Thyroid gland (tissue), 4 donors: ENCODE measurements at regions not wholly inside any gene's neighbourhood (a gene's known extent, or its start where the extent isn't known, plus 50 kb on each side); places are given as distances from the start of the nearest gene placed in this dataset.

Experiments
- DNase-seq, 2 donors: peaks; one replicate each; pipeline ENCODE4 v3.0.0-alpha.2; 2019
- H3K27ac ChIP-seq, 3 donors: fragments of 200-600 bp; sonication (generic); 1 replicate in 2 of 3; 2 replicates in 1 of 3; pipeline ENCODE4 v1.5.1; 2016 to 2019; ENCODE audit warnings: mild to moderate bottlenecking in 1 of 3, moderate library complexity in 1 of 3
- H3K27me3 ChIP-seq: fragments of 200-600 bp; sonication (generic); one replicate; pipeline ENCODE4 v1.5.1; 2019
- H3K36me3 ChIP-seq, 2 donors: fragments of 200-600 bp; sonication (generic); one replicate each; pipeline ENCODE4 v1.5.1; 2016 to 2019
- H3K4me1 ChIP-seq, 2 donors: fragments of 200-600 bp; sonication (generic); one replicate each; pipeline ENCODE4 v1.5.1; 2017 to 2019
- H3K4me3 ChIP-seq, 3 donors: fragments of 200-600 bp; sonication (generic); replicated peaks in 1 of 3; 1 replicate in 2 of 3; 2 replicates in 1 of 3; pipeline ENCODE4 v1.5.1; 2016; ENCODE audit warnings: mild to moderate bottlenecking in 1 of 3
- H3K9me3 ChIP-seq: fragments of 200-600 bp; sonication (generic); one replicate; pipeline ENCODE4 v1.5.1; 2017
- POLR2A ChIP-seq, 2 donors: fragments of 450-650 bp; IDR thresholded peaks; one replicate each; pipeline ENCODE4 v1.6.1; 2017; ENCODE audit warnings: antibody characterized with exemption in 2 of 2, mild to moderate bottlenecking in 2 of 2, moderate library complexity in 1 of 2
- WGBS, 2 donors: methylation state at CpG; one replicate each; pipeline ENCODE4 v1.1.5; 2017; 5-methylcytosine and 5-hydroxymethylcytosine counted together
- intact Hi-C: fragments of 100-400 bp; cut with DNase I; formaldehyde crosslinking; loops from one replicate; pipeline ENCODE4 v1.15.1; 2023
- TF ChIP-seq, protein P1 (sequence below), 6 experiments: fragments of 200-600 bp in 3 of 6; fragments of 450-650 bp in 3 of 6; sonication (generic) in 3 of 6; IDR thresholded peaks; one replicate each; pipeline ENCODE4 v1.5.1; 2016 to 2019; ENCODE audit warnings: antibody characterized with exemption in 6 of 6, mild to moderate bottlenecking in 2 of 6, inconsistent platforms in 1 of 6, moderate library complexity in 1 of 6

DNA sequence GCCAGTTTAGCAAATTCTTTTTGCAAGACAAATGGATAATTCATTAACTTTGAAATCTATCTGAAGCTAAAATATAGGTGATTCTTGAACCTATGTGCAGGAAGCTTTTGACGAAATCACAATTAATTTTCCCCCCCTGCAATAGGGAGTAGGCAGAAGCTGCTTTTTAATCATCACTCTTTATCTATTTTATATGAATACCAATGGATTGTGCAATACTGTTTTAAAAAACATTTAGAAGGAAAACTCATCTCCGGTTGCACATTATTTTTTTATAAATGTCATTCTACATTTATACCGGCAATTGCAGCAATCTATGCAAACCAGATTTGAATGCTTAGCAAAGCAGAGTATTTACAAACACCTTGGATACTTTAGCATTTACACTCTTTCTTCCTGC, 121.1 kb upstream of the TMCO5A start:
- peaks cover 4 to 6% of the 10 kb centered on the region in 2 donors for H3K4me1 ChIP-seq
- intact Hi-C loops = no loop called here
- no peaks in the 10 kb centered on the region for H3K36me3 ChIP-seq
- 94% methylated on average over 3 of the region's 3 CpGs for WGBS, 2 donors
- DNase-seq = no peak
- no peak overlapping the region for H3K27ac ChIP-seq
- H3K9me3 ChIP-seq = no peaks in the 10 kb centered on the region
- H3K27me3 ChIP-seq = no peaks in the 10 kb centered on the region
- TF ChIP-seq POLR2A (IDR thresholded peaks at IDR 0.05) = no peak
- TF ChIP-seq, protein P1, sequence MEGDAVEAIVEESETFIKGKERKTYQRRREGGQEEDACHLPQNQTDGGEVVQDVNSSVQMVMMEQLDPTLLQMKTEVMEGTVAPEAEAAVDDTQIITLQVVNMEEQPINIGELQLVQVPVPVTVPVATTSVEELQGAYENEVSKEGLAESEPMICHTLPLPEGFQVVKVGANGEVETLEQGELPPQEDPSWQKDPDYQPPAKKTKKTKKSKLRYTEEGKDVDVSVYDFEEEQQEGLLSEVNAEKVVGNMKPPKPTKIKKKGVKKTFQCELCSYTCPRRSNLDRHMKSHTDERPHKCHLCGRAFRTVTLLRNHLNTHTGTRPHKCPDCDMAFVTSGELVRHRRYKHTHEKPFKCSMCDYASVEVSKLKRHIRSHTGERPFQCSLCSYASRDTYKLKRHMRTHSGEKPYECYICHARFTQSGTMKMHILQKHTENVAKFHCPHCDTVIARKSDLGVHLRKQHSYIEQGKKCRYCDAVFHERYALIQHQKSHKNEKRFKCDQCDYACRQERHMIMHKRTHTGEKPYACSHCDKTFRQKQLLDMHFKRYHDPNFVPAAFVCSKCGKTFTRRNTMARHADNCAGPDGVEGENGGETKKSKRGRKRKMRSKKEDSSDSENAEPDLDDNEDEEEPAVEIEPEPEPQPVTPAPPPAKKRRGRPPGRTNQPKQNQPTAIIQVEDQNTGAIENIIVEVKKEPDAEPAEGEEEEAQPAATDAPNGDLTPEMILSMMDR (IDR thresholded peaks at IDR 0.05) = no peak
- no peak overlapping the region for H3K4me3 ChIP-seq

DNA sequence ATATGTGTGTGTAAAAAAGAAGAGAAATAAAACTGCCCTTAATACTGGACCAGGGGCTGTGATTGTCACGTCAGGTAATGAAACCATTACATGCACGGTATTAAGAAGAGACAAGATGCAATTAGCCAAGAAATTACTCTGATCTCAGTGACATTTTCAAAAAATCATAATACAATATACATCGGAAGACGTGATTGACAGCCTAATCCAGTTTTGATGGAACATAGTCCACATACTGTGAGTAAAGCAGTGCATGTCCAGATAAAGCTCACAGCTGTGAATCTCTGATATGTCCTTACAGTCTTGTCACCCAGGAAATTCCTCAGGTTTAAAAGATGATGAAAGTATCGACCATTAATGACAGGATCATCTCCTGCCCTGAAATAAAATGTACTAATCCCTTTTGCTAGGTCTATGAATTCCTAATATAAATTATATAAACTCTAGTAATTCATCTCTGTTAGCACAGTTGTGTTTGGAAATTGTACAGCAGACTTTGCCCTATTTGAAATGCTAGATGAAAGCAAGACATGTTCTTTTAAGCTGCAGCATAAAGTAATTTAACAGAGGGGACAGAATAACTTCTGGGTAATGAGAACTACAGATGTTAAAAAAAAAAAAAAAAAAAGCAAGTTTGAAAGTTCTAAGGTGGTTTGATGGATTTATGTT, 119.5 kb upstream of the TMCO5A start:
- no peaks in the 10 kb centered on the region for H3K9me3 ChIP-seq
- WGBS, 2 donors = 91 to 94% methylated on average over 5 of the region's 5 CpGs
- H3K4me3 ChIP-seq = no peak overlapping the region
- intact Hi-C loops = no loop called here
- TF ChIP-seq, protein P1 (IDR thresholded peaks at IDR 0.05) = no peak
- no peak for TF ChIP-seq POLR2A (IDR thresholded peaks at IDR 0.05)
- peaks cover 14 to 16% of the 10 kb centered on the region in 2 donors for H3K4me1 ChIP-seq
- H3K36me3 ChIP-seq = no peaks in the 10 kb centered on the region
- H3K27me3 ChIP-seq = no peaks in the 10 kb centered on the region
- DNase-seq = no peak
- H3K27ac ChIP-seq = no peak overlapping the region

DNA sequence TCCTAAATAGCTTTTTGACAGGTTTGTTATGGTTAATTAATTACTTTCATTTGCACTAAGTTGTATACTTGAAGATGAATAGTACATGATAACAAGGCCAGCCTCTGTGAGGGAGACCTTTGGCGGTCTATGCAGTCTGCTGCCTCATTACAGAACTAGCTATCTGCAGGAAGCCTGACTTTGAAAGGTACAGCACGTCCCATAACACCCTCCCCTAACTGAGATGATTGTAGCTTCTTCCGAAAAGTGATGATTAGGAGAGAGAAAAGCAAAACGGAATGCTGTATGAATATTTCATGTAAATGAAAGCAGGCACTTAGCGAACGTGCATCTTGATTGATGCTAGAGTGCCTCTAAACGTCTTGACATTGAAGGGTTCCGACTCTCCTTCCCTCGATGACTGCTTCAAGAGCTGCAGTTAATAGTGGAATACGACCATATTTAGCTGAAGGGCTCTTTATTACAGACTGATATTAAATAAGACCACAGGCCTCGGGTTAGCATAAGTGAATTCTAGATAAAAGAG, 116.2 kb upstream of the TMCO5A start:
- intact Hi-C loops = no loop called here
- no peaks in the 10 kb centered on the region for H3K9me3 ChIP-seq
- no peak overlapping the region for H3K4me3 ChIP-seq
- no peak for TF ChIP-seq POLR2A (IDR thresholded peaks at IDR 0.05)
- TF ChIP-seq, protein P1 (IDR thresholded peaks at IDR 0.05) = no peak
- no peaks in the 10 kb centered on the region for H3K27me3 ChIP-seq
- peaks cover 22 to 33% of the 10 kb centered on the region in 2 donors for H3K4me1 ChIP-seq
- DNase-seq = peak in 1 of 2 donors; percentile 5
- 53% methylated on average over 11 of the region's 11 CpGs for WGBS, 2 donors
- peak overlapping the region; percentile 57 to 86 (median 86) for H3K27ac ChIP-seq
- no peaks in the 10 kb centered on the region for H3K36me3 ChIP-seq

DNA sequence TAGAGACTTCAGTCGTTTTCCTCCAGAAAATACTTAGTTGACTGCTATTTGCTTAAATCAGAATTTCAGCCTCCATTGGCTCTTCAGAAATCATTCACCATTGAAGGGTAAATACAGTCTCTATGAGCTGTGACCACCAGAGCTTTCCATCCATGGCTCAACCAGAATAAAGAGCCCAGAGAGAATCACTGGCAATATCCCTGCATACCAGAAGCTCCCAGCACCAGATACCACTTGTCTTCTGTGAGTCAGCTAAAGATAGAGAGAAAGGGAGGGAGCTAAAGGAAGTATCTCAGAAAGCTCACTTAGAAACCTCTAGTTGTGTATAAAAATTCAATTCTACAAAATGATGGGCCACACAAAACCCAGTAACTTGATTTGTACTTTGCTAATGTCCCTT, 115.2 kb upstream of the TMCO5A start:
- H3K4me3 ChIP-seq = no peak overlapping the region
- peaks cover 22 to 33% of the 10 kb centered on the region in 2 donors for H3K4me1 ChIP-seq
- no peaks in the 10 kb centered on the region for H3K36me3 ChIP-seq
- intact Hi-C loops = no loop called here
- H3K27ac ChIP-seq = peak overlapping the region; percentile 57 to 86 (median 86)
- TF ChIP-seq, protein P1 (IDR thresholded peaks at IDR 0.05) = no peak
- no peak for TF ChIP-seq POLR2A (IDR thresholded peaks at IDR 0.05)
- WGBS, 2 donors = 18 to 35% methylated on average over 1 of the region's 1 CpG
- H3K27me3 ChIP-seq = no peaks in the 10 kb centered on the region
- no peaks in the 10 kb centered on the region for H3K9me3 ChIP-seq
- DNase-seq = peak; percentile 44 to 53

DNA sequence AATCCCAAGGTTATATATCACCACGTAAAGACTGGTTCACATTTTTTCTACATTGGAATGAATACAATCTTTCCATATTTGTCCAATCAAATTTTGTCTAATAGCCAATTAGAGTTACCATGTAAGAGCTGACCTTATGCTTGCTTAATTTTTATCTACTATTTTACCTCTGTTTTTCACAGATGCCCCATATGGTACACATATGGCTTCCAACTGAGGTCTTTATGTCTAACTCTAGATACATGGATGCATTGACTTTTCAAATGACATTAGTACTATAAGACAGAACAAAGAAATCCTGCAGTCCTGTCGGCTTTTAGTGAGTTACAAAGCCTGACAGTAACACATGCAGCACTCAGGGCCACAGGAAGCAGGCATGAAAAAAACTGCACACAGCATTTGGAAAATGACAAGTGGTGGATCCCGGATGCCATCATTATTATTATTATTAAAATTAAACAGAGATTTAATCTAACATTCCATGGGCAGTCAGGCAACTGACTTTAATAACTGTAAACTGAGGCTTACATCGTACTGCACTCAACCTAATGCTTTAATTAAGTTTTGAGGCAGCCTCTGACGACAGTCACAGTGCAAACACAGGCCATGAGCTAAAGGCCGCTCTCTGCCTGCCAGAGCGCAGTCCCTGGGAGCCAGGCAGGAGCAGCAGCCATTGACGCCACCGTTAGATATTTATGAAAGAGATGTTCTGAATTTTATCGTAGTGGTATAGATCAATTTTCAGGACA, 113.9 kb upstream of the TMCO5A start:
- intact Hi-C loops = loop anchor here (5.0 kb wide), 1 partner anchor 48 kb away; no protein-coding TSS in a partner anchor
- H3K4me1 ChIP-seq = peaks cover 22 to 33% of the 10 kb centered on the region in 2 donors
- no peaks in the 10 kb centered on the region for H3K27me3 ChIP-seq
- H3K4me3 ChIP-seq = no peak overlapping the region
- DNase-seq = no peak
- H3K9me3 ChIP-seq = no peaks in the 10 kb centered on the region
- H3K27ac ChIP-seq = peak overlapping the region; percentile 73 to 86 (median 79)
- no peaks in the 10 kb centered on the region for H3K36me3 ChIP-seq
- WGBS, 2 donors = 83 to 85% methylated on average over 10 of the region's 10 CpGs
- TF ChIP-seq, protein P1 (IDR thresholded peaks at IDR 0.05) = no peak
